ENCODE measurements at regions not wholly inside any gene's neighbourhood (a gene's known extent, or its start where the extent isn't known, plus 50 kb on each side); places are given as distances from the start of the nearest gene placed in this dataset.

- H3K27me3 ChIP-seq (ENCODE audit: control insufficient read depth in 1 of 2, insufficient read depth in 2 of 2, low read length in 2 of 2): peaks cover 4 to 11% of the 10 kb centered on the region in 2 donors
- no peaks in the 10 kb centered on the region for H3K9me3 ChIP-seq (ENCODE audit: control insufficient read depth in 1 of 2, low read length in 2 of 2)
Measured at GRCh38 chr1:9478021-9478420, 61.2 kb upstream of the SLC25A33 start.

GRCh38 chr1:9481048-9481447 lies 58.2 kb upstream of the SLC25A33 start:
- no peaks in the 10 kb centered on the region for H3K36me3 ChIP-seq (ENCODE audit: control insufficient read depth in 1 of 2, insufficient read depth in 2 of 2, low read length in 2 of 2)
- no peak overlapping the region for H3K9ac ChIP-seq (ENCODE audit: low read depth in 1 of 2, low read length in 2 of 2)
- H3K4me3 ChIP-seq (ENCODE audit: low read depth in 1 of 2, low read length in 2 of 2): no peak overlapping the region
- H3K27ac ChIP-seq (ENCODE audit: low read depth, low read length): no peak overlapping the region
- H3K27me3 ChIP-seq (ENCODE audit: control insufficient read depth in 1 of 2, insufficient read depth in 2 of 2, low read length in 2 of 2): peaks cover 0 to 6% of the 10 kb centered on the region in 2 donors
- no peaks in the 10 kb centered on the region for H3K4me1 ChIP-seq (ENCODE audit: control insufficient read depth in 1 of 2, insufficient read depth in 2 of 2, low read length in 2 of 2)
- H3K9me3 ChIP-seq (ENCODE audit: control insufficient read depth in 1 of 2, low read length in 2 of 2): no peaks in the 10 kb centered on the region

More at GRCh38 chr1:9478021-9478420, 61.2 kb upstream of the SLC25A33 start:
- Histone ChIP-seq H3K27ac (ENCODE audit: low read depth, low read length) (no peak overlapping the region), H3K9ac (ENCODE audit: low read depth in 1 of 2, low read length in 2 of 2) (no peak overlapping the region), H3K4me1 (ENCODE audit: control insufficient read depth in 1 of 2, insufficient read depth in 2 of 2, low read length in 2 of 2) (no peaks in the 10 kb centered on the region), H3K4me3 (ENCODE audit: low read depth in 1 of 2, low read length in 2 of 2) (no peak overlapping the region), H3K36me3 (ENCODE audit: control insufficient read depth in 1 of 2, insufficient read depth in 2 of 2, low read length in 2 of 2) (no peaks in the 10 kb centered on the region)

DNA sequence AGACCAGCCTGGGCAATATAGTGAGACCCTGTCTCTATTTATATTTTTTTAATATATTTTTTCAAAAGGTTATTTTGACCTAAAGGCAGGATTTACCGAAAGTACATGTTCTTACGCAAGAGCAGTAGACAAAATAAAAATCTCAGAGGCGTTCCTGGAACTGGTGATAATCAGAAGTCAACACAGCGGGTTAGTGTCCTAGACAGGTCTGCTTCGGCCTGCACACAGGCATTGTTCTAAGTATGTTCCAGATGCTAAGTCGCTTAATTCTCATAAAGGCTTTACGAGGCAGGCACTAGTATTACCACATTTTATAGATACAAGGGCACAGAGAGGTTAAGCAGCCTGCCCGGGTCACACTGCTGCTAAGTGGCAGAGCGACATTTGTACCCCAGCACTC lies 56.9 kb upstream of the SLC25A33 start:
- Histone ChIP-seq H3K4me3 (ENCODE audit: low read depth in 1 of 2, low read length in 2 of 2) (no peak overlapping the region), H3K9ac (ENCODE audit: low read depth in 1 of 2, low read length in 2 of 2) (no peak overlapping the region), H3K4me1 (ENCODE audit: control insufficient read depth in 1 of 2, insufficient read depth in 2 of 2, low read length in 2 of 2) (no peaks in the 10 kb centered on the region), H3K27ac (ENCODE audit: low read depth, low read length) (no peak overlapping the region), H3K9me3 (ENCODE audit: control insufficient read depth in 1 of 2, low read length in 2 of 2) (no peaks in the 10 kb centered on the region), H3K36me3 (ENCODE audit: control insufficient read depth in 1 of 2, insufficient read depth in 2 of 2, low read length in 2 of 2) (no peaks in the 10 kb centered on the region), H3K27me3 (ENCODE audit: control insufficient read depth in 1 of 2, insufficient read depth in 2 of 2, low read length in 2 of 2) (peaks cover 0 to 6% of the 10 kb centered on the region in 2 donors)

DNA sequence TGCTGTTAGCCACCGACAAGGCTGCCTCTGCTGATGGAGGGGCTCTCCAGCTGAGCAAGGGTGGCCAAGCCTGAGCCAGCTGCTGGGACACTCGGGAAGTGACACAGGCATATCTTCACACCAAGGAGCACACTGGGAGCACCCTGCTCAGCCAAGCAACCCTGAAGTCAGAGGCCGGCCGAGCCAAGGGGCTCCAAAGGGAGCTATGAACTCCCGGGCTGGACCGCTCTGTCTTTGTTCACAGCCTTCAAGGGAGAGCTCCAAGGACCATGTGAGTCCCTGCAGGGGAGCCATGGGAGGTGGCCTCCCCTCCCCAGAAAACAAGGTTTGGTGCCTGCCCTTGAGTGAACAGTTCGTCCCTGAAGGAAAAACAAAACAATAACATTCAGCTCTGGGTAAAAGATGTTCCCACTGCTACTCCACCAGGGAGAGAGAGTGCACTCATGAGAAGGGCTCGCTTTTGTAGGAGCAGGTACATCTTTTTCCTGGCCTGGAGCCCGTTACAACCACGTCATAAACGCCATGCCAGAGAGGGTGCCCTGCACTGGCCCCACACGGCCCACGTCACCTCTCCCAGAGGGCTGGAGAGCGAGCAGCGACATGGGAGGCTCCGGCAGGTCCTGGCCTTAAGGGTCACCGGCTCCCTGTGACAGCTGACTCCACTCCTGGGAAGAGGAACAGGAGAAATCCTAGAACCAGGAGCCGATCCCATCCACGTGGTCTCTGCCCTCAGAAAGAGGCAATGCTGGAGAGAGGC lies 56.3 kb upstream of the SLC25A33 start:
- H3K27ac ChIP-seq (ENCODE audit: low read depth, low read length): no peak overlapping the region
- H3K4me1 ChIP-seq (ENCODE audit: control insufficient read depth in 1 of 2, insufficient read depth in 2 of 2, low read length in 2 of 2): no peaks in the 10 kb centered on the region
- no peaks in the 10 kb centered on the region for H3K9me3 ChIP-seq (ENCODE audit: control insufficient read depth in 1 of 2, low read length in 2 of 2)
- H3K9ac ChIP-seq (ENCODE audit: low read depth in 1 of 2, low read length in 2 of 2): no peak overlapping the region
- no peaks in the 10 kb centered on the region for H3K36me3 ChIP-seq (ENCODE audit: control insufficient read depth in 1 of 2, insufficient read depth in 2 of 2, low read length in 2 of 2)
- H3K27me3 ChIP-seq (ENCODE audit: control insufficient read depth in 1 of 2, insufficient read depth in 2 of 2, low read length in 2 of 2): peaks cover 0 to 6% of the 10 kb centered on the region in 2 donors
- H3K4me3 ChIP-seq (ENCODE audit: low read depth in 1 of 2, low read length in 2 of 2): no peak overlapping the region

DNA sequence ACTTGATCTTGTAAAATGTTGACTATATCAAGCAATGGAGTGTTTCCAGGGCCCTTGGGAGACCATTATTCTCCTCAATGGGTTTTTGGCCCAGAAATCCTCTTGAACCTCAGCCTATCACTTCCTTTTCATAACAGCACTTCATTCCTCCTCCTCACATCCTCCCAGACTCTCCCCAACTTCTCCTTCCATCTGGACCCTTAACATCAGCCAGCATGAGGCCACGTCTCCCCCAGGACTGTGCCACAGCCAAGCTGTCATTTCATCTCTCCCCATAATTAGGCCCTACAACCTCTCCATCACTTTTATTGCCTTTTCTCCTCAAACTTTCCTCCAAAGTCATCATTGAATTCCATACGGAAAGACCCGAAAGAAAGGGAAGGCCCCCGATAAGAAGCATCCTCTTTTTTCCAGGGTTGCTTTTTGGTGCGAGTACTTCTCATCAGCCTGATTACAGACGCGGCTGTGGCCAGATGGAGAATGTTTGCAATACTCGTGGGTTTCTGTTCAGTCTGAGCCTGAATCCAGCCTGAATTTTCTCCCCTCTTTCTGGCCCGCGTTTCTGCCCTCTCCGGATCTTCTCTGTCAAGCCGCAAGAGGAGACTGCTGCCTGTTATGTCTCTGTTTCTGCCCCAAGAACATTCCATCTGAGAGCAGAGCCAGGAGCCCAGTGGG lies 52.7 kb upstream of the SLC25A33 start:
- Histone ChIP-seq H3K36me3 (ENCODE audit: control insufficient read depth in 1 of 2, insufficient read depth in 2 of 2, low read length in 2 of 2) (no peaks in the 10 kb centered on the region), H3K4me1 (ENCODE audit: control insufficient read depth in 1 of 2, insufficient read depth in 2 of 2, low read length in 2 of 2) (peaks cover 0 to 5% of the 10 kb centered on the region in 2 donors), H3K9ac (ENCODE audit: low read depth in 1 of 2, low read length in 2 of 2) (no peak overlapping the region), H3K27ac (ENCODE audit: low read depth, low read length) (no peak overlapping the region), H3K4me3 (ENCODE audit: low read depth in 1 of 2, low read length in 2 of 2) (no peak overlapping the region), H3K9me3 (ENCODE audit: control insufficient read depth in 1 of 2, low read length in 2 of 2) (no peaks in the 10 kb centered on the region), H3K27me3 (ENCODE audit: control insufficient read depth in 1 of 2, insufficient read depth in 2 of 2, low read length in 2 of 2) (peaks cover 0 to 6% of the 10 kb centered on the region in 2 donors)

All from duodenal mucosa (tissue), 2 donors.